Panc1 (cell line): ENCODE measurements at regions not wholly inside any gene's neighbourhood (a gene's known extent, or its start where the extent isn't known, plus 50 kb on each side); places are given as distances from the start of the nearest gene placed in this dataset.

Experiments used
- ATAC-seq: fragments of 200-7000 bp; cut with Tn5 transposase; 2 replicates; pipeline ENCODE4 v1.9.1; 2020; ENCODE audit warnings: mild to moderate bottlenecking, moderate library complexity
- BruUV-seq: library from RNA; stranded (reverse); fragments of 400-500 nt; replicated peaks from 2 replicates; lab custom pipeline; 2021; lab: Mats Ljungman, UMichigan
- CTCF ChIA-PET: fragments of 300-600 bp; sonication (Branson Sonifier 250); formaldehyde crosslinking; loops from one replicate; lab custom pipeline; 2022; ENCODE audit warnings: antibody characterized with exemption; lab: Charles Lee
- POLR2A ChIA-PET: fragments of 300-600 bp; sonication (Branson Sonifier 250); formaldehyde crosslinking; loops from one replicate; lab custom pipeline; 2022; ENCODE audit warnings: antibody characterized with exemption; lab: Charles Lee
- DNase-seq: peaks from one replicate; pipeline ENCODE4 v3.0.0-alpha.2; 2010; ENCODE audit warnings: low read depth, low spot score
- H3K27ac ChIP-seq: 2 replicates; pipeline ENCODE4 v1.5.1; 2011; ENCODE audit warnings: mild to moderate bottlenecking, low read length, inconsistent platforms
- H3K27me3 ChIP-seq: fragments of 200-500 bp; sonication (Bioruptor generic); 2 replicates; pipeline ENCODE4 v1.6.0; 2014; ENCODE audit warnings: low read length, inconsistent platforms; ENCODE audit not compliant: control insufficient read depth, insufficient read depth
- H3K36me3 ChIP-seq: fragments of 200-500 bp; sonication (Bioruptor generic); 2 replicates; pipeline ENCODE4 v1.5.1; 2014; ENCODE audit warnings: inconsistent platforms, mild to moderate bottlenecking, low read length, moderate library complexity; ENCODE audit not compliant: control insufficient read depth, insufficient read depth
- H3K4me1 ChIP-seq: 2 replicates; pipeline ENCODE4 v1.5.1; 2011; ENCODE audit warnings: inconsistent platforms, mild to moderate bottlenecking, low read length, moderate library complexity; ENCODE audit not compliant: control insufficient read depth, insufficient read depth
- H3K4me3 ChIP-seq, 2 experiments: 2 replicates each; pipeline ENCODE4 v1.5.1; 2011 to 2012; ENCODE audit warnings: low read depth in 2 of 2, low read length in 2 of 2, mild to moderate bottlenecking in 2 of 2, inconsistent platforms in 1 of 2, moderate library complexity in 1 of 2
- H3K9me3 ChIP-seq: fragments of 200-500 bp; sonication (Bioruptor generic); 2 replicates; pipeline ENCODE4 v1.5.1; 2014; ENCODE audit warnings: low read depth, mild to moderate bottlenecking, inconsistent platforms, low read length, moderate library complexity; ENCODE audit not compliant: control insufficient read depth, insufficient read depth
- POLR2AphosphoS5 ChIP-seq: IDR thresholded peaks from 2 replicates; pipeline ENCODE4 v1.6.1; 2012; ENCODE audit warnings: mild to moderate bottlenecking, low read depth, low read length, moderate library complexity
- SIN3A ChIP-seq: IDR thresholded peaks from 2 replicates; pipeline ENCODE4 v1.6.1; 2012; ENCODE audit warnings: low read depth, mild to moderate bottlenecking, low read length, moderate library complexity, borderline replicate concordance; ENCODE audit not compliant: insufficient read depth
- TCF7L2 ChIP-seq: IDR thresholded peaks from 2 replicates; pipeline ENCODE4 v1.6.1; 2011; ENCODE audit warnings: mild to moderate bottlenecking, low read depth, low read length, inconsistent platforms
- in situ Hi-C: cut with HindIII; loops from 2 replicates; pipeline ENCODE4 v1.10.0; 2016; ENCODE audit warnings: low sequenced_read_pairs, low pct_unique_long_range_greater_than_20kb
- intact Hi-C: fragments of 100-400 bp; cut with micrococcal nuclease; formaldehyde crosslinking; loops from one replicate; pipeline ENCODE4 v1.10.0; 2022; ENCODE audit not compliant: unreplicated experiment
- TF ChIP-seq, protein P1 (sequence below), 2 experiments: IDR thresholded peaks; 2 replicates each; pipeline ENCODE4 v1.6.1; 2011 to 2012; ENCODE audit warnings: low read depth in 2 of 2, control low read depth in 1 of 2, low read length in 1 of 2, mild to moderate bottlenecking in 1 of 2, moderate library complexity in 1 of 2; ENCODE audit not compliant: insufficient read depth in 1 of 2
- TF ChIP-seq, protein P2 (sequence below): fragments of 450-650 bp; IDR thresholded peaks from 2 replicates; pipeline ENCODE4 v1.5.1; 2017; ENCODE audit warnings: mild to moderate bottlenecking

DNA sequence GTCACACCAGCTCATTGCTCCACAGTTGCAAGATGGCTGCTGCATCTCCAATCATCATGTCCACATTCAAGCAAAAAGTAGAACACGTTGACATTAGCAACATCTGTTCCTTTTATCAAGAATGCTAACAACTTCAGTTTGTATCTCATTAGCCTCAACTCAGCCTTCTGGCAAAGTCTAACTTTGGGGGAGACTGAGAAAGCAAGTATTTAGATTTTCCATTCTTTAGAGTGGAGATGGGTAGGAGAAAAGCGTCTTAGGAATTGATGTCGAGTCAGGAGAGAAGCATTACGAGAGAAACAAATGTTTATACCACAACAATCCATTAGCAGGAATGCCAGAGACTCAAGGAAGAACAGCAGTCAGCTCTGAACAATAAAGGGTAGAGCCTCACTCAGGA, 446.3 kb downstream of the ENC1 start:
- no peaks in the 10 kb centered on the region for H3K36me3 ChIP-seq
- ChIA-PET POLR2A (no interaction called here), CTCF (no interaction called here)
- TF ChIP-seq SIN3A (no peak), POLR2AphosphoS5 (no peak), TCF7L2 (no peak)
- TF ChIP-seq, protein P1, sequence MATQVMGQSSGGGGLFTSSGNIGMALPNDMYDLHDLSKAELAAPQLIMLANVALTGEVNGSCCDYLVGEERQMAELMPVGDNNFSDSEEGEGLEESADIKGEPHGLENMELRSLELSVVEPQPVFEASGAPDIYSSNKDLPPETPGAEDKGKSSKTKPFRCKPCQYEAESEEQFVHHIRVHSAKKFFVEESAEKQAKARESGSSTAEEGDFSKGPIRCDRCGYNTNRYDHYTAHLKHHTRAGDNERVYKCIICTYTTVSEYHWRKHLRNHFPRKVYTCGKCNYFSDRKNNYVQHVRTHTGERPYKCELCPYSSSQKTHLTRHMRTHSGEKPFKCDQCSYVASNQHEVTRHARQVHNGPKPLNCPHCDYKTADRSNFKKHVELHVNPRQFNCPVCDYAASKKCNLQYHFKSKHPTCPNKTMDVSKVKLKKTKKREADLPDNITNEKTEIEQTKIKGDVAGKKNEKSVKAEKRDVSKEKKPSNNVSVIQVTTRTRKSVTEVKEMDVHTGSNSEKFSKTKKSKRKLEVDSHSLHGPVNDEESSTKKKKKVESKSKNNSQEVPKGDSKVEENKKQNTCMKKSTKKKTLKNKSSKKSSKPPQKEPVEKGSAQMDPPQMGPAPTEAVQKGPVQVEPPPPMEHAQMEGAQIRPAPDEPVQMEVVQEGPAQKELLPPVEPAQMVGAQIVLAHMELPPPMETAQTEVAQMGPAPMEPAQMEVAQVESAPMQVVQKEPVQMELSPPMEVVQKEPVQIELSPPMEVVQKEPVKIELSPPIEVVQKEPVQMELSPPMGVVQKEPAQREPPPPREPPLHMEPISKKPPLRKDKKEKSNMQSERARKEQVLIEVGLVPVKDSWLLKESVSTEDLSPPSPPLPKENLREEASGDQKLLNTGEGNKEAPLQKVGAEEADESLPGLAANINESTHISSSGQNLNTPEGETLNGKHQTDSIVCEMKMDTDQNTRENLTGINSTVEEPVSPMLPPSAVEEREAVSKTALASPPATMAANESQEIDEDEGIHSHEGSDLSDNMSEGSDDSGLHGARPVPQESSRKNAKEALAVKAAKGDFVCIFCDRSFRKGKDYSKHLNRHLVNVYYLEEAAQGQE (IDR thresholded peaks at IDR 0.05; ENCODE audit: insufficient read depth in 1 of 2, low read depth in 2 of 2, low read length in 1 of 2), result no peak
- TF ChIP-seq, protein P2, sequence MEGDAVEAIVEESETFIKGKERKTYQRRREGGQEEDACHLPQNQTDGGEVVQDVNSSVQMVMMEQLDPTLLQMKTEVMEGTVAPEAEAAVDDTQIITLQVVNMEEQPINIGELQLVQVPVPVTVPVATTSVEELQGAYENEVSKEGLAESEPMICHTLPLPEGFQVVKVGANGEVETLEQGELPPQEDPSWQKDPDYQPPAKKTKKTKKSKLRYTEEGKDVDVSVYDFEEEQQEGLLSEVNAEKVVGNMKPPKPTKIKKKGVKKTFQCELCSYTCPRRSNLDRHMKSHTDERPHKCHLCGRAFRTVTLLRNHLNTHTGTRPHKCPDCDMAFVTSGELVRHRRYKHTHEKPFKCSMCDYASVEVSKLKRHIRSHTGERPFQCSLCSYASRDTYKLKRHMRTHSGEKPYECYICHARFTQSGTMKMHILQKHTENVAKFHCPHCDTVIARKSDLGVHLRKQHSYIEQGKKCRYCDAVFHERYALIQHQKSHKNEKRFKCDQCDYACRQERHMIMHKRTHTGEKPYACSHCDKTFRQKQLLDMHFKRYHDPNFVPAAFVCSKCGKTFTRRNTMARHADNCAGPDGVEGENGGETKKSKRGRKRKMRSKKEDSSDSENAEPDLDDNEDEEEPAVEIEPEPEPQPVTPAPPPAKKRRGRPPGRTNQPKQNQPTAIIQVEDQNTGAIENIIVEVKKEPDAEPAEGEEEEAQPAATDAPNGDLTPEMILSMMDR, result no peak
- DNase-seq (no peak), ATAC-seq (no peak)
- H3K27me3 ChIP-seq, result no peaks in the 10 kb centered on the region
- H3K4me3 ChIP-seq, result no peak overlapping the region
- H3K27ac ChIP-seq, result no peak overlapping the region
- no TSS peak for BruUV-seq
- H3K9me3 ChIP-seq, result no peaks in the 10 kb centered on the region
- H3K4me1 ChIP-seq, result no peaks in the 10 kb centered on the region
- in situ Hi-C loops (no loop called here), intact Hi-C loops (no loop called here)

DNA sequence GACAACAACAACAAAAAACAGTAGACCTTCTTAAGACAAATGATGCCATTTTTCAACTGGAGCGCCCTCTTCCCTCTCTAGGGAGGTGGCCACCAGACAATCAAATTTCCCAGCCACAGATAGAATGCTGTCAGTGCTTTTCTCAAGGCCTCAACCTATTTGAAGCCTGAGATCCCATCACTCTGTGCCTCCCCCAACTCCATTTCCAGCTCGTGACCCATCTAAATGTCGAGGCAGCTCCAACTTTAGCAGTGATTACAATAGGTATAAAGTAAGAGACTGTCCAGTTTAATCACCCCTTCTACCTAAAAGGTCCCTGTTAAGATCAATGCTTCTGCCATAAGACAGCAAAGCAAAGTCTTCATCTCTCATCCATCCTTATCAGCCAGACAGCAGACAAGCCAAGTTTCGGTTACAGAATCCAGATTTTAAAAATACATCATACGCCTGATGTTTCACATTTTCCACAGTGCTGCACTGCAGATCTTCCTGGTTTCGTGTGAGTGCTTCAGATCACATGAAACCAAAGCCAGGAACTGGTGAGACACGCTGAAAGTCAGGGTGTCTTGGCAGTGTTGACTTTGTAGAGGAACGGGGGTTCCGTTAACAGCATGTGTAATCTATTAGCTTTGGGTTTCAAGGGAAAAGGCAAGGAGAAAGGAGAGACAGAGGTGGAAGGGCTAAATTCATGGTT, 447.8 kb downstream of the ENC1 start:
- POLR2A ChIA-PET, result interaction anchor here (0.6 kb wide), 1 partner anchor 418 kb away, joined by 3 read pairs; no protein-coding TSS in a partner anchor
- BruUV-seq, result no TSS peak
- Histone ChIP-seq H3K27ac (no peak overlapping the region), H3K4me3 (no peak overlapping the region), H3K9me3 (no peaks in the 10 kb centered on the region), H3K27me3 (no peaks in the 10 kb centered on the region), H3K36me3 (no peaks in the 10 kb centered on the region), H3K4me1 (no peaks in the 10 kb centered on the region)
- intact Hi-C loops (no loop called here), in situ Hi-C loops (no loop called here)
- CTCF ChIA-PET, result no interaction called here
- ATAC-seq (no peak), DNase-seq (no peak)
- TF ChIP-seq, protein P2, result no peak
- TF ChIP-seq POLR2AphosphoS5 (no peak), TCF7L2 (no peak), SIN3A (no peak)
- TF ChIP-seq, protein P1 (IDR thresholded peaks at IDR 0.05; ENCODE audit: insufficient read depth in 1 of 2, low read depth in 2 of 2, low read length in 1 of 2), result no peak
